Ecto neural progenitor cell (in vitro differentiated cells): ENCODE measurements at regions not wholly inside any gene's neighbourhood (a gene's known extent, or its start where the extent isn't known, plus 50 kb on each side); places are given as distances from the start of the nearest gene placed in this dataset.
"Not testable (repeated sequence)": the region's sequence is repeated elsewhere in the genome, so short reads cannot be mapped to it uniquely, and the experiment has no call there.

Source experiments
- DNase-seq: peaks from one replicate; pipeline ENCODE4 v3.0.0-alpha.2; 2018; ENCODE audit warnings: low spot score

GRCh38 chr13:65293530-65294198, 1936.5 kb downstream of the PCDH9 start:
- DNase-seq, result no peak

- DNase-seq, result no peak
Measured at GRCh38 chr13:65292488-65292901, 1937.6 kb downstream of the PCDH9 start.

- DNase-seq, result no peak
Measured at GRCh38 chr13:65287405-65287804, 1942.7 kb downstream of the PCDH9 start.

GRCh38 chr13:65275838-65276630, 1954.1 kb downstream of the PCDH9 start:
- no peak for DNase-seq

- no peak for DNase-seq
Measured at GRCh38 chr13:65275108-65275507, 1955.0 kb downstream of the PCDH9 start.

GRCh38 chr13:65273811-65274420, 1956.2 kb downstream of the PCDH9 start:
- DNase-seq, result not testable (repeated sequence)

GRCh38 chr13:65268009-65268408, 1962.1 kb downstream of the PCDH9 start:
- no peak for DNase-seq

GRCh38 chr13:65265988-65266387, 1964.1 kb downstream of the PCDH9 start:
- no peak for DNase-seq

- no peak for DNase-seq
Measured at GRCh38 chr13:65264066-65264465, 1966.1 kb downstream of the PCDH9 start.

- DNase-seq, result no peak
Measured at GRCh38 chr13:65260946-65261891, 1968.9 kb downstream of the PCDH9 start.

- no peak for DNase-seq
Measured at GRCh38 chr13:65240773-65241172, 1989.4 kb downstream of the PCDH9 start.

GRCh38 chr13:65236841-65237418, 1993.2 kb downstream of the PCDH9 start:
- no peak for DNase-seq

GRCh38 chr13:65217471-65217995, 2012.6 kb downstream of the PCDH9 start:
- no peak for DNase-seq

- DNase-seq, result not testable (repeated sequence)
Measured at GRCh38 chr13:65202845-65203244, 2027.3 kb downstream of the PCDH9 start.

GRCh38 chr13:65188721-65189120, 2041.4 kb downstream of the PCDH9 start:
- peak; percentile 45 for DNase-seq

GRCh38 chr13:65168026-65168425, 2062.1 kb downstream of the PCDH9 start:
- no peak for DNase-seq

GRCh38 chr13:65166675-65167074, 2063.5 kb downstream of the PCDH9 start:
- no peak for DNase-seq

GRCh38 chr13:65159803-65160202, 2070.3 kb downstream of the PCDH9 start:
- DNase-seq, result no peak

- no peak for DNase-seq
Measured at GRCh38 chr13:65155861-65156260, 2074.3 kb downstream of the PCDH9 start.

GRCh38 chr13:65154661-65155447, 2075.3 kb downstream of the PCDH9 start:
- DNase-seq, result no peak
